ENCODE measurements at regions not wholly inside any gene's neighbourhood (a gene's known extent, or its start where the extent isn't known, plus 50 kb on each side); places are given as distances from the start of the nearest gene placed in this dataset.

GRCh38 chr7:145488816-145489215, 627.8 kb upstream of the CNTNAP2 start:
- no peak overlapping the region for H3K27ac Mint-ChIP-seq
- no peaks in the 10 kb centered on the region for H3K36me3 Mint-ChIP-seq (ENCODE audit: low read depth)
- no peak for DNase-seq
- no peaks in the 10 kb centered on the region for H3K27me3 Mint-ChIP-seq (ENCODE audit: insufficient read depth)
- H3K9me3 Mint-ChIP-seq: peaks cover 39% of the 10 kb centered on the region
- TF ChIP-seq CTCF (IDR thresholded peaks at IDR 0.05): no peak
- H3K4me1 Mint-ChIP-seq (ENCODE audit: low read depth): no peaks in the 10 kb centered on the region
- H3K4me3 Mint-ChIP-seq: no peak overlapping the region

DNA sequence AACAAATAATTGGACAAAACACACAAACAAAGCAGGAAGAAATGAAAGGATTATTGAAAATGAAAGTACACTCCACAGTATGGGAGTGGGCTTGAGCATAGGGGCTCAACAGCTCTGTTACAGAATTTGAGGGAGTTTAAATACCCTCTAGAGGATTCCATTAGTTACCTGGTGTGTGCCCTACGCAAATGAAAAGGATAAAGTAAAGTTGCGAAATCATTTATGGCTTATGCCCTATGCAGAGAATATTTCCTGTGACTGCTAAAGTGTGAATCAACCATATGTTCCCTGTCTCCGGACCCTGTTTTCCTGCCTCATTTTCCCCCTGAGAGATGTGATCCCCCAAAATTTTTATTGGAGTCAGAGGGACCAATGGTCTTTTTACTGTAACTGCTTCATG, 634.6 kb upstream of the CNTNAP2 start:
- Mint-ChIP-seq H3K27ac (no peak overlapping the region), H3K4me3 (no peak overlapping the region), H3K36me3 (ENCODE audit: low read depth) (no peaks in the 10 kb centered on the region; the same call in 1 of the 2 replicates), H3K27me3 (ENCODE audit: insufficient read depth) (no peaks in the 10 kb centered on the region), H3K4me1 (ENCODE audit: low read depth) (no peaks in the 10 kb centered on the region), H3K9me3 (peaks cover 34% of the 10 kb centered on the region)
- TF ChIP-seq CTCF (IDR thresholded peaks at IDR 0.05): no peak
- DNase-seq: no peak

DNA sequence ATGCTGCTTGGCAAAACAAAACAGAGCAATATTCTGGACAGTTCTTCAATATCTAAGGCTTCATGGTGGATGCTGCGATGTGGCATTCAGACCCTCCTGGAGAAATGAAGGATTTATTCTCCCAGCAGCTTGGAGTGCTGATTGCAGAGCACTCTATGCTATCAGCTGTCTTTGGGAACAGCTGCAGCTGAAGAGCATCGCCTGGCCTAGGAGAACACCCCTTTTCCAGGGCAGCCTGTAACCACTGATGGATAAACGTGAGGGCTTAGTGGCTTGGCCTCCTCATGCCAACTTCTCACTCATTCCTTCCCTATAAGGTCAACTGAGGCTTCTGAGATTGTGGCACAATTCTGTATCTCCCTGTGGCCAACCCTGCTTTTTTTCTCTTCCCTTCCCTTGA, 638.1 kb upstream of the CNTNAP2 start:
- H3K4me3 Mint-ChIP-seq: no peak overlapping the region
- H3K9me3 Mint-ChIP-seq: peaks cover 40% of the 10 kb centered on the region
- no peak overlapping the region for H3K27ac Mint-ChIP-seq
- DNase-seq: no peak
- H3K27me3 Mint-ChIP-seq (ENCODE audit: insufficient read depth): no peaks in the 10 kb centered on the region
- TF ChIP-seq CTCF (IDR thresholded peaks at IDR 0.05): no peak
- H3K36me3 Mint-ChIP-seq (ENCODE audit: low read depth): peaks cover 4% of the 10 kb centered on the region; the same call in 1 of the 2 replicates
- no peaks in the 10 kb centered on the region for H3K4me1 Mint-ChIP-seq (ENCODE audit: low read depth)

- Mint-ChIP-seq H3K9me3 (peaks cover 30% of the 10 kb centered on the region), H3K4me1 (ENCODE audit: low read depth) (no peaks in the 10 kb centered on the region), H3K36me3 (ENCODE audit: low read depth) (peaks cover 4% of the 10 kb centered on the region; the same call in 1 of the 2 replicates), H3K4me3 (no peak overlapping the region), H3K27me3 (ENCODE audit: insufficient read depth) (no peaks in the 10 kb centered on the region), H3K27ac (no peak overlapping the region)
- no peak for DNase-seq
- TF ChIP-seq CTCF (IDR thresholded peaks at IDR 0.05): no peak
Measured at GRCh38 chr7:145474009-145474686, 638.3 kb upstream of the TPK1 start.

- H3K4me3 Mint-ChIP-seq: no peak overlapping the region
- H3K36me3 Mint-ChIP-seq (ENCODE audit: low read depth): peaks cover 4% of the 10 kb centered on the region; the same call in 1 of the 2 replicates
- no peak for DNase-seq
- no peaks in the 10 kb centered on the region for H3K4me1 Mint-ChIP-seq (ENCODE audit: low read depth)
- peaks cover 31% of the 10 kb centered on the region for H3K9me3 Mint-ChIP-seq
- no peaks in the 10 kb centered on the region for H3K27me3 Mint-ChIP-seq (ENCODE audit: insufficient read depth)
- TF ChIP-seq CTCF (IDR thresholded peaks at IDR 0.05): no peak
- H3K27ac Mint-ChIP-seq: no peak overlapping the region
Measured at GRCh38 chr7:145471883-145472282, 636.0 kb upstream of the TPK1 start.

Measured in HFFc6 (cell line).